Type B pancreatic cell (in vitro differentiated cells): ENCODE measurements at regions not wholly inside any gene's neighbourhood (a gene's known extent, or its start where the extent isn't known, plus 50 kb on each side); places are given as distances from the start of the nearest gene placed in this dataset.

Experiments used
- DNase-seq: peaks from one replicate; pipeline ENCODE4 v3.0.0; 2021; ENCODE audit warnings: mixed read lengths; ENCODE audit not compliant: unreplicated experiment; ENCODE audit errors: extremely low spot score
- H3K27ac Mint-ChIP-seq: 2 replicates; pipeline ENCODE4 v1.8.0; 2021; ENCODE audit warnings: mild to moderate bottlenecking, mixed read lengths
- H3K27me3 Mint-ChIP-seq: 2 replicates; pipeline ENCODE4 v1.8.0; 2021; ENCODE audit warnings: mixed read lengths
- H3K36me3 Mint-ChIP-seq: 2 replicates; pipeline ENCODE4 v1.8.0; 2021; ENCODE audit warnings: mixed read lengths
- H3K4me1 Mint-ChIP-seq: one replicate; pipeline ENCODE4 v1.8.0; 2021; ENCODE audit warnings: mixed read lengths; ENCODE audit not compliant: unreplicated experiment
- H3K4me3 Mint-ChIP-seq: 2 replicates; pipeline ENCODE4 v1.8.0; 2021; ENCODE audit warnings: mild to moderate bottlenecking, mixed read lengths
- H3K9me3 Mint-ChIP-seq: 2 replicates; pipeline ENCODE4 v1.8.0; 2021; ENCODE audit warnings: mixed read lengths
- CTCF ChIP-seq: fragments of 200-600 bp; sonication (generic); conservative IDR thresholded peaks from 2 replicates; pipeline ENCODE4 v1.5.0; 2021; ENCODE audit warnings: antibody characterized with exemption, mild to moderate bottlenecking

DNA sequence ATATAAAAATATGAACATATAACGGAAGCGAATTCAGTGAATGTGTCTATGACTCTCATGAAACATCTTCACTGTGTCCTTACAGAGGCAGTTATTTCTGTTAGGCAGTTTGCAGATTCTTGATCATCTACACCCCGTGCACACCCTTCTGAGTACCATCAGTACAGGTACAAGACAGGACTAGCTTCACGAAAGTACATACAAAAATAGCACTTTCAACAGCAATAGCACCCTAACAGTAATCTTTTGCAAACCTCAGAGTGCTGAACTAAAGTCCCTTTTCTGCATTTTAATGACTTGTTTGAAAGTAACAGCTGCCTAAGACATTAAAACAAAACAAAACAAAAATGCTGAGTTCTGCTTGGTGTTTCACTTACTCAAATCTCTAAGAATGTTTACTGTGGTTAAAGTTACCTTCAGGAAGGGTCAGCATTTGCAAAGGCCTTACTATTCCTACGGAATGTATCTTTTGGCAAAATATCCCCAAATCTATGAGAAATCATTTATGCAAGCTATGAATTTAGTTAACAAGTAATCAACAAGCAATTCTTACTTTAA, 104.1 kb downstream of the CNTN3 start:
- no peak overlapping the region for H3K4me3 Mint-ChIP-seq
- no peak overlapping the region for H3K27ac Mint-ChIP-seq
- H3K9me3 Mint-ChIP-seq = no peaks in the 10 kb centered on the region
- no peak for DNase-seq
- no peaks in the 10 kb centered on the region for H3K27me3 Mint-ChIP-seq
- H3K4me1 Mint-ChIP-seq = no peaks in the 10 kb centered on the region
- no peak for TF ChIP-seq CTCF
- no peaks in the 10 kb centered on the region for H3K36me3 Mint-ChIP-seq

DNA sequence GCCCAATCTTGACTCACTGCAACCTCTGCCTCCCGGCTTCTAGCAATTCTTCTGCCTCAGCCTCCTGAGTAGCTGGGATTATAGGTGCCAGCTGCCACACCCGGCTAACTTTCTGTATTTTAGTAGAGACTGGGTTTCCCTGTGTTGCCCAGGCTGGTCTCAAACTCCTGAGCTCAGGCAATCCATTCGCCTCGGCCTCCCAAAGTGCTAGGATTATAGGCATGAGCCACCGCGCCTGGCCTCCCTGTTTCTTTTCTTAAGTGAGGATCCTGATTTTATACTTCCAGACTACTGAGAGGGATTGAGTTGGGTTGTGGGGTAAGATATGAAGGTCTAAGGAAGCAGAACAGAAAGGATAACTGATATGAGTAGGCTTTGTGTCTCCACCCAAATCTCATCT, 106.8 kb downstream of the CNTN3 start:
- Mint-ChIP-seq H3K4me1 (peaks cover under 1% of the 10 kb centered on the region), H3K27ac (no peak overlapping the region), H3K4me3 (no peak overlapping the region), H3K36me3 (no peaks in the 10 kb centered on the region), H3K9me3 (no peaks in the 10 kb centered on the region), H3K27me3 (peaks cover 1% of the 10 kb centered on the region)
- no peak for TF ChIP-seq CTCF
- no peak for DNase-seq

- Mint-ChIP-seq H3K27me3 (peaks cover 3% of the 10 kb centered on the region), H3K36me3 (no peaks in the 10 kb centered on the region), H3K4me1 (peaks cover 4% of the 10 kb centered on the region), H3K27ac (no peak overlapping the region), H3K9me3 (no peaks in the 10 kb centered on the region), H3K4me3 (no peak overlapping the region)
- no peak for TF ChIP-seq CTCF
- no peak for DNase-seq
Measured at GRCh38 chr3:74506246-74506645, 108.2 kb downstream of the CNTN3 start.

DNA sequence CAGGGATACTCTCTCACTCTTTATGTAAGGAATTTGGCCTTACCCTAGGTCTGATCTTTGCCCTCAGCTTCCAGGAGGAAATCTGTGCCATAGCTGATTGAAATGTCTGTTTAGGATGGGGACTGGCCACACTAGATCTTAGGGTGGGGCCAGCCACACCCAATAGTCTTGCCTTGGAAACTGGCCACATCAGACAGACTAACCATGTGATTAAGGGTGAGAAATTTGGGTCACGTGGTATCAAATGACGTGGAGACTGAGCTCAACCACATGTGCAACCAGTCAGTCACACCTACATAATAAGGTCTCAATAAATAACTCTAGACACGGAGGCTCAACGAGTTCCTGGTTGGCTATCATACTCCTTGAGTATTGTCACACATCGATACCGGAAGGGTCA, 113.5 kb downstream of the CNTN3 start:
- peaks cover 3% of the 10 kb centered on the region for H3K27me3 Mint-ChIP-seq
- TF ChIP-seq CTCF = no peak

DNA sequence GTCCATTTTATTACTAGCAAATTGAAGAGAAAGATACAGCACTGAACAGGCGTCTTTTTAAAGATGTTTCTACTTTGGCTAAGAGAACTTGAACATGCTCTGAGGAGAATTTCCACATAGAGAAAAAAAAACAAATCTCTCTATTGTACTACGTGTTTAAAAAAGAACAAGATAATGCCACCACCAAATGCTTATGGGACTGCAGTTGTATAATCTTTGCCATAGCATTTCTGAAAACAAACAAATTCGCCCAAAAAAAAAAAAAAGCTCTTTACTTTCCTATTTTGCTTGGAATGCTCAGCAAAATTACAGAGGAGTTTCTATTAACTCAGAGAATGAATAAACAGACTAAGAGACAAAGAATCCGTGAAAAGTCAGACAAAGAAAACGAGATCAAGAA, 114.2 kb downstream of the CNTN3 start:
- no peaks in the 10 kb centered on the region for H3K9me3 Mint-ChIP-seq
- H3K4me1 Mint-ChIP-seq = peaks cover 4% of the 10 kb centered on the region
- no peak for DNase-seq
- H3K4me3 Mint-ChIP-seq = no peak overlapping the region
- peaks cover 3% of the 10 kb centered on the region for H3K27me3 Mint-ChIP-seq
- no peak for TF ChIP-seq CTCF
- no peaks in the 10 kb centered on the region for H3K36me3 Mint-ChIP-seq
- H3K27ac Mint-ChIP-seq = no peak overlapping the region

More for the DNA sequence above, 113.5 kb downstream of the CNTN3 start:
- H3K36me3 Mint-ChIP-seq = no peaks in the 10 kb centered on the region
- H3K9me3 Mint-ChIP-seq = no peaks in the 10 kb centered on the region
- peaks cover 4% of the 10 kb centered on the region for H3K4me1 Mint-ChIP-seq
- DNase-seq = no peak
- no peak overlapping the region for H3K27ac Mint-ChIP-seq
- H3K4me3 Mint-ChIP-seq = no peak overlapping the region

GRCh38 chr3:74491874-74492273, 122.6 kb downstream of the CNTN3 start:
- Mint-ChIP-seq H3K36me3 (no peaks in the 10 kb centered on the region), H3K4me3 (no peak overlapping the region), H3K27me3 (peaks cover 6% of the 10 kb centered on the region), H3K4me1 (no peaks in the 10 kb centered on the region), H3K9me3 (no peaks in the 10 kb centered on the region), H3K27ac (no peak overlapping the region)
- DNase-seq = no peak
- TF ChIP-seq CTCF = no peak
